ENCODE measurements at regions not wholly inside any gene's neighbourhood (a gene's known extent, or its start where the extent isn't known, plus 50 kb on each side); places are given as distances from the start of the nearest gene placed in this dataset.

- TF ChIP-seq POLR2A (IDR thresholded peaks at IDR 0.05), result no peak
- no peak overlapping the region for H3K27ac ChIP-seq
- intact Hi-C loops (cut with DNase I), result no loop called here
- no peak overlapping the region for H3K4me3 ChIP-seq
- H3K9me3 ChIP-seq (replicated peaks in 1 of 3), result no peaks in the 10 kb centered on the region
- no peak for DNase-seq
- no peaks in the 10 kb centered on the region for H3K36me3 ChIP-seq (replicated peaks in 1 of 2)
- no peaks in the 10 kb centered on the region for H3K27me3 ChIP-seq
- H3K4me1 ChIP-seq (replicated peaks in 1 of 2), result peaks cover 8 to 29% of the 10 kb centered on the region in 2 donors
- WGBS, 4 donors, result 78 to 92% (median 87%) methylated on average over 1 of the region's 1 CpG
Observed at GRCh38 chr6:71392276-71392675, 103.7 kb downstream of the OGFRL1 start.

GRCh38 chr6:71393471-71393870 lies 104.9 kb downstream of the OGFRL1 start:
- WGBS, 4 donors, result 31 to 58% (median 46%) methylated on average over 1 of the region's 1 CpG

GRCh38 chr6:71393981-71394432 lies 105.4 kb downstream of the OGFRL1 start:
- TF ChIP-seq CTCF (IDR thresholded peaks at IDR 0.05) (no peak), POLR2A (IDR thresholded peaks at IDR 0.05) (no peak)
- intact Hi-C loops (cut with DNase I), result no loop called here
- DNase-seq, result no peak
- peak overlapping the region in 2 of 5 donors; percentile 14 to 71 for H3K27ac ChIP-seq
- no peak overlapping the region for H3K4me3 ChIP-seq
- H3K36me3 ChIP-seq (replicated peaks in 1 of 2), result no peaks in the 10 kb centered on the region
- WGBS, 4 donors, result 28 to 63% (median 50%) methylated on average over 1 of the region's 1 CpG
- H3K4me1 ChIP-seq (replicated peaks in 1 of 2), result peaks cover 8 to 26% of the 10 kb centered on the region in 2 donors
- no peaks in the 10 kb centered on the region for H3K27me3 ChIP-seq
- H3K9me3 ChIP-seq (replicated peaks in 1 of 3), result no peaks in the 10 kb centered on the region

More at GRCh38 chr6:71393471-71393870, 104.9 kb downstream of the OGFRL1 start:
- intact Hi-C loops (cut with DNase I), result no loop called here
- H3K36me3 ChIP-seq (replicated peaks in 1 of 2), result no peaks in the 10 kb centered on the region
- no peak for DNase-seq
- H3K4me1 ChIP-seq (replicated peaks in 1 of 2), result peaks cover 8 to 26% of the 10 kb centered on the region in 2 donors
- no peaks in the 10 kb centered on the region for H3K27me3 ChIP-seq
- no peak overlapping the region for H3K4me3 ChIP-seq
- no peak for TF ChIP-seq CTCF (IDR thresholded peaks at IDR 0.05)
- TF ChIP-seq POLR2A (IDR thresholded peaks at IDR 0.05), result no peak
- peak overlapping the region in 2 of 5 donors; percentile 14 to 71 for H3K27ac ChIP-seq
- H3K9me3 ChIP-seq (replicated peaks in 1 of 3), result no peaks in the 10 kb centered on the region

GRCh38 chr6:71394926-71395325 lies 106.3 kb downstream of the OGFRL1 start:
- intact Hi-C loops (cut with DNase I), result no loop called here
- WGBS, 4 donors, result 65 to 74% (median 69%) methylated on average over 2 of the region's 2 CpGs
- Histone ChIP-seq H3K27me3 (no peaks in the 10 kb centered on the region), H3K27ac (no peak overlapping the region), H3K4me3 (no peak overlapping the region), H3K4me1 (replicated peaks in 1 of 2) (peaks cover 8 to 26% of the 10 kb centered on the region in 2 donors), H3K9me3 (replicated peaks in 1 of 3) (no peaks in the 10 kb centered on the region), H3K36me3 (replicated peaks in 1 of 2) (no peaks in the 10 kb centered on the region)
- TF ChIP-seq POLR2A (IDR thresholded peaks at IDR 0.05) (no peak), CTCF (IDR thresholded peaks at IDR 0.05) (no peak)
- DNase-seq, result no peak

GRCh38 chr6:71395731-71396409 lies 107.3 kb downstream of the OGFRL1 start:
- intact Hi-C loops (cut with DNase I), result no loop called here
- Histone ChIP-seq H3K27me3 (no peaks in the 10 kb centered on the region), H3K9me3 (replicated peaks in 1 of 3) (no peaks in the 10 kb centered on the region), H3K4me1 (replicated peaks in 1 of 2) (peaks cover 8 to 23% of the 10 kb centered on the region in 2 donors), H3K27ac (no peak overlapping the region), H3K36me3 (replicated peaks in 1 of 2) (no peaks in the 10 kb centered on the region), H3K4me3 (no peak overlapping the region)
- WGBS, 4 donors, result 80 to 83% (median 82%) methylated on average over 3 of the region's 3 CpGs
- TF ChIP-seq CTCF (IDR thresholded peaks at IDR 0.05) (no peak), POLR2A (IDR thresholded peaks at IDR 0.05) (no peak)
- no peak for DNase-seq
